ENCODE measurements at regions not wholly inside any gene's neighbourhood (a gene's known extent, or its start where the extent isn't known, plus 50 kb on each side); places are given as distances from the start of the nearest gene placed in this dataset.

DNA sequence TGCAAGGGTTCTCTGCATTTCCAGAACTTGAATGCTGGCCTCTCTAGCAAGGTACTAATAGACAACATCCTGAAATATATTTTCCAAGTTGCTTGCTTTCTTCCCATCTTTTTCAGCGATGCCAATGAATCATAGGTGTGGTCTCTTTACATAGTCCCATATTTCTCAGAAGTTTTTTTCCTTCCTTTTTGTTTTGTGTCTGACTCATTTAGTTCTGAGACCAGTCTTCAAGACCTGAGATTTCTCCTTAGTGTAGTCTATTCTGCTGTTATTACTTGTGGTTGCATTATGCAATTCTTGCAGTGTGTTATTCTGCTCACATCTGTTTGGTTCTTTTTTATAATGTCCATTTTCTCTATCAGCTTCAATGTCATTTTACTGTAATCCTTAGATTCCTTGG is 1265.0 kb upstream of the ALCAM start:
- H3K4me3 ChIP-seq, result no peak overlapping the region
- no peaks in the 10 kb centered on the region for H3K36me3 ChIP-seq (replicated peaks in 1 of 2)
- H3K27ac ChIP-seq, result no peak overlapping the region
- no peaks in the 10 kb centered on the region for H3K4me1 ChIP-seq (replicated peaks in 1 of 2)
- DNase-seq, result no peak
- H3K9me3 ChIP-seq (replicated peaks in 1 of 3), result no peaks in the 10 kb centered on the region
- 70 to 82% (median 74%) methylated on average over 1 of the region's 1 CpG for WGBS, 4 donors
- H3K27me3 ChIP-seq, result no peaks in the 10 kb centered on the region
- no peak for TF ChIP-seq POLR2A (IDR thresholded peaks at IDR 0.05)
- TF ChIP-seq, protein P1, sequence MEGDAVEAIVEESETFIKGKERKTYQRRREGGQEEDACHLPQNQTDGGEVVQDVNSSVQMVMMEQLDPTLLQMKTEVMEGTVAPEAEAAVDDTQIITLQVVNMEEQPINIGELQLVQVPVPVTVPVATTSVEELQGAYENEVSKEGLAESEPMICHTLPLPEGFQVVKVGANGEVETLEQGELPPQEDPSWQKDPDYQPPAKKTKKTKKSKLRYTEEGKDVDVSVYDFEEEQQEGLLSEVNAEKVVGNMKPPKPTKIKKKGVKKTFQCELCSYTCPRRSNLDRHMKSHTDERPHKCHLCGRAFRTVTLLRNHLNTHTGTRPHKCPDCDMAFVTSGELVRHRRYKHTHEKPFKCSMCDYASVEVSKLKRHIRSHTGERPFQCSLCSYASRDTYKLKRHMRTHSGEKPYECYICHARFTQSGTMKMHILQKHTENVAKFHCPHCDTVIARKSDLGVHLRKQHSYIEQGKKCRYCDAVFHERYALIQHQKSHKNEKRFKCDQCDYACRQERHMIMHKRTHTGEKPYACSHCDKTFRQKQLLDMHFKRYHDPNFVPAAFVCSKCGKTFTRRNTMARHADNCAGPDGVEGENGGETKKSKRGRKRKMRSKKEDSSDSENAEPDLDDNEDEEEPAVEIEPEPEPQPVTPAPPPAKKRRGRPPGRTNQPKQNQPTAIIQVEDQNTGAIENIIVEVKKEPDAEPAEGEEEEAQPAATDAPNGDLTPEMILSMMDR (IDR thresholded peaks at IDR 0.05), result no peak
- intact Hi-C loops (cut with DNase I), result no loop called here

DNA sequence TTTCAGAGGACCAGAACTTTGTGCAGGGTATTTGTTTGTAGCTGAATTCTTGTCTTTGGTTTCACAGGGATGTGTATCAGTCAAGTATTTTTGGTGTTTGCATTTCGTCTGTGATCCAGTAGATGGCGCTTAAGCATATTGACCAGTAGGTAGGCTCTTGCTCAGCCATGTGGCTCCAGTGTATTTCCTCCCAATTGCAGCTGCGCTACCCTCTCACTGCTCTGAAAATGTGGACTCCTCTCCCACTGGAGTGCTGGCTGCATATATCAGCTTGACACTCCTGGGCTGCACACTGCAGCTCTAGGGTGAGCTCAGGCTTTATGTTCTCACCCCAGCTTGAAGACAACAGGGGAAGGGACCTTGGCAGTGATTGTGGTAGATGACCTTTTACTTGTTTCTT is 1264.3 kb upstream of the ALCAM start:
- peak in 1 of 7 donors; percentile 16 for DNase-seq
- no peak for TF ChIP-seq POLR2A (IDR thresholded peaks at IDR 0.05)
- TF ChIP-seq, protein P1 (IDR thresholded peaks at IDR 0.05), result peak in 5 of 6 experiments; percentile 6 to 41 (median 31)

DNA sequence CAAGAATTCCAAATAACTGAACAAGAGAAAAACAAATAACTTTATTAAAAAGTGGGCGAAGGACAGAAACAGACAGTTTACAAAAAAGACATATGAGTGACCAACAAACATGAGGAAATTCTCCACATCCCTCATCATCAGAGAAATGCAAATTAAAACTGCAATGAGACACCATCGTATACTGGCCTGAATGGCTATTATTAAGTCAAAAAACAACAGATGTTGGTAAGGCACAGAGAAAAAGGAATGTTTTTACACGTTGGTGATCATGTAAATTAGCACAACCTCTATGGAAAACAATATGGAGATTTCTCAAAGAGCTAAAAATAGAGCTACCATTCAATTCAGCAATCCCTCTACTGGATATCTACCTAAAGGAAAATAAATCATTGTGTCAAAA is 1260.4 kb upstream of the ALCAM start:
- Histone ChIP-seq H3K36me3 (replicated peaks in 1 of 2) (no peaks in the 10 kb centered on the region), H3K27me3 (no peaks in the 10 kb centered on the region), H3K9me3 (replicated peaks in 1 of 3) (no peaks in the 10 kb centered on the region), H3K4me3 (no peak overlapping the region), H3K4me1 (replicated peaks in 1 of 2) (no peaks in the 10 kb centered on the region), H3K27ac (no peak overlapping the region)
- WGBS, 4 donors, result 58 to 70% (median 65%) methylated on average over 3 of the region's 3 CpGs
- TF ChIP-seq, protein P1 (IDR thresholded peaks at IDR 0.05), result no peak
- no peak for TF ChIP-seq POLR2A (IDR thresholded peaks at IDR 0.05)
- DNase-seq, result no peak
- intact Hi-C loops (cut with DNase I), result no loop called here

More for the DNA sequence above, 1264.3 kb upstream of the ALCAM start:
- intact Hi-C loops (cut with DNase I), result no loop called here
- Histone ChIP-seq H3K36me3 (replicated peaks in 1 of 2) (no peaks in the 10 kb centered on the region), H3K27me3 (no peaks in the 10 kb centered on the region), H3K27ac (no peak overlapping the region), H3K4me3 (no peak overlapping the region), H3K9me3 (replicated peaks in 1 of 3) (no peaks in the 10 kb centered on the region), H3K4me1 (replicated peaks in 1 of 2) (no peaks in the 10 kb centered on the region)
- WGBS, 4 donors, result 18 to 50% (median 21%) methylated on average over 2 to 3 of the region's 3 CpGs

DNA sequence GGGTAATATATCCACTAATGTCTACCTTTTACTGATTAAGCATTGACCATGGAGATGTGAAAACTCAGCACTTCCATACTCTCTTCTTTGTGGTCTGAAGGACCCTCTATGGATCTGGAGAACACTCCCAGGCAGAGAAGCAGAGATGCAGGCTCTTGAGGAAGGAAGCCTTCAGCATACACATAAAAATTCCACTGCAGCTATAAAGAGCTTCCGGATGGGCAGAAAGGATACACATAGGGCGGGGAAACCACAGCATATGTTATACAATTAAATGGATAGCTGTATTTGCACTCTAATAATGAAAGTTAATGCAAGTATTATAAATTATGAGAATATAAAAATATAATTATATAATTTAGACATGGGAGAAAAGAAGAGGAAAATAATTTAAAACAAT is 1258.2 kb upstream of the ALCAM start:
- WGBS, 4 donors, result 79 to 87% (median 83%) methylated on average over 2 of the region's 2 CpGs
- TF ChIP-seq POLR2A (IDR thresholded peaks at IDR 0.05), result no peak
- TF ChIP-seq, protein P1 (IDR thresholded peaks at IDR 0.05), result no peak
- intact Hi-C loops (cut with DNase I), result no loop called here
- Histone ChIP-seq H3K9me3 (replicated peaks in 1 of 3) (no peaks in the 10 kb centered on the region), H3K27me3 (no peaks in the 10 kb centered on the region), H3K4me1 (replicated peaks in 1 of 2) (no peaks in the 10 kb centered on the region), H3K27ac (no peak overlapping the region), H3K36me3 (replicated peaks in 1 of 2) (no peaks in the 10 kb centered on the region), H3K4me3 (no peak overlapping the region)
- no peak for DNase-seq
